A673 (cell line): ENCODE measurements at regions not wholly inside any gene's neighbourhood (a gene's known extent, or its start where the extent isn't known, plus 50 kb on each side); places are given as distances from the start of the nearest gene placed in this dataset.

Source experiments
- BruUV-seq: library from RNA; stranded (reverse); fragments of 400-500 nt; replicated peaks from 2 replicates; lab custom pipeline; 2021; lab: Mats Ljungman, UMichigan
- CTCF ChIA-PET: fragments of 300-600 bp; sonication (Branson Sonifier 250); formaldehyde crosslinking; loops from one replicate; lab custom pipeline; 2022; ENCODE audit warnings: antibody characterized with exemption; lab: Charles Lee
- POLR2A ChIA-PET: fragments of 300-600 bp; sonication (Branson Sonifier 250); formaldehyde crosslinking; loops from one replicate; lab custom pipeline; 2022; ENCODE audit warnings: antibody characterized with exemption; ENCODE audit not compliant: low non-redundant PET; lab: Charles Lee
- DNase-seq: peaks from one replicate; pipeline ENCODE4 v3.0.0-alpha.2; 2015; ENCODE audit warnings: low spot score
- H3K27ac ChIP-seq: fragments of 200-600 bp; sonication (generic); 2 replicates; pipeline ENCODE4 v1.5.1; 2016; ENCODE audit warnings: mixed run types, low read depth, mild to moderate bottlenecking, mixed read lengths, antibody characterized with exemption, low read length; ENCODE audit not compliant: poor library complexity, severe bottlenecking
- H3K27me3 ChIP-seq: fragments of 200-600 bp; sonication (generic); replicated peaks from 2 replicates; pipeline ENCODE4 v1.6.1; 2017; ENCODE audit warnings: mixed run types, low read depth, mild to moderate bottlenecking, mixed read lengths, antibody characterized with exemption, low read length; ENCODE audit not compliant: insufficient read depth, poor library complexity
- H3K36me3 ChIP-seq: fragments of 200-600 bp; sonication (generic); 2 replicates; pipeline ENCODE4 v1.6.1; 2016; ENCODE audit warnings: mixed run types, mild to moderate bottlenecking, mixed read lengths, antibody characterized with exemption, low read length; ENCODE audit not compliant: insufficient read depth, poor library complexity, severe bottlenecking
- H3K4me1 ChIP-seq: fragments of 200-600 bp; sonication (generic); 2 replicates; pipeline ENCODE4 v1.6.1; 2017; ENCODE audit warnings: mixed run types, mild to moderate bottlenecking, mixed read lengths, antibody characterized with exemption, low read length; ENCODE audit not compliant: insufficient read depth, poor library complexity, severe bottlenecking
- H3K4me3 ChIP-seq: fragments of 200-600 bp; sonication (generic); 2 replicates; pipeline ENCODE4 v1.5.1; 2016; ENCODE audit warnings: low read depth, mixed run types, mild to moderate bottlenecking, mixed read lengths, low read length; ENCODE audit not compliant: poor library complexity, severe bottlenecking
- H3K9me3 ChIP-seq: fragments of 200-600 bp; sonication (generic); 2 replicates; pipeline ENCODE4 v1.6.1; 2016; ENCODE audit warnings: mixed run types, low read depth, mild to moderate bottlenecking, mixed read lengths, antibody characterized with exemption, low read length; ENCODE audit not compliant: poor library complexity, severe bottlenecking
- CTCF ChIP-seq: fragments of 300-800, 200-600 bp; sonication (generic); conservative IDR thresholded peaks from 2 replicates; pipeline ENCODE4 v1.5.1; 2017; ENCODE audit warnings: low read depth, mild to moderate bottlenecking, antibody characterized with exemption, low read length, moderate library complexity, mixed read lengths
- EZH2 ChIP-seq: fragments of 200-600 bp; sonication (generic); IDR thresholded peaks from 2 replicates; pipeline ENCODE4 v1.6.1; 2017; ENCODE audit warnings: borderline replicate concordance, low read depth, mild to moderate bottlenecking, mixed read lengths, antibody characterized with exemption, low read length; ENCODE audit not compliant: poor library complexity, severe bottlenecking
- intact Hi-C: fragments of 100-400 bp; cut with micrococcal nuclease; formaldehyde crosslinking; loops from one replicate; pipeline ENCODE4 v1.10.0; 2022; ENCODE audit not compliant: unreplicated experiment

GRCh38 chr5:155773680-155774079, 553.3 kb upstream of the SGCD start:
- no peak overlapping the region for H3K27ac ChIP-seq
- H3K27me3 ChIP-seq, result no peaks in the 10 kb centered on the region
- TF ChIP-seq EZH2 (no peak), CTCF (no peak)
- no peaks in the 10 kb centered on the region for H3K4me1 ChIP-seq
- no peak for DNase-seq
- ChIA-PET CTCF (no interaction called here), POLR2A (no interaction called here)
- no peaks in the 10 kb centered on the region for H3K36me3 ChIP-seq
- intact Hi-C loops, result no loop called here
- no peaks in the 10 kb centered on the region for H3K9me3 ChIP-seq
- no peak overlapping the region for H3K4me3 ChIP-seq
- BruUV-seq, result no TSS peak

- no peak for DNase-seq
- Histone ChIP-seq H3K27me3 (no peaks in the 10 kb centered on the region), H3K36me3 (no peaks in the 10 kb centered on the region), H3K27ac (no peak overlapping the region), H3K9me3 (no peaks in the 10 kb centered on the region), H3K4me1 (no peaks in the 10 kb centered on the region), H3K4me3 (no peak overlapping the region)
- TF ChIP-seq EZH2 (no peak), CTCF (no peak)
- ChIA-PET CTCF (no interaction called here), POLR2A (no interaction called here)
- BruUV-seq, result no TSS peak
- intact Hi-C loops, result no loop called here
Observed at GRCh38 chr5:155780260-155780659, 546.7 kb upstream of the SGCD start.

- TF ChIP-seq EZH2 (no peak), CTCF (no peak)
- Histone ChIP-seq H3K4me1 (no peaks in the 10 kb centered on the region), H3K9me3 (no peaks in the 10 kb centered on the region), H3K27ac (no peak overlapping the region), H3K36me3 (no peaks in the 10 kb centered on the region), H3K4me3 (no peak overlapping the region), H3K27me3 (no peaks in the 10 kb centered on the region)
- no peak for DNase-seq
- ChIA-PET CTCF (no interaction called here), POLR2A (interaction anchor here (0.6 kb wide), 1 partner anchor 175 kb away, joined by 4 read pairs; no protein-coding TSS in a partner anchor)
- BruUV-seq, result no TSS peak
- intact Hi-C loops, result no loop called here
Observed at GRCh38 chr5:155783246-155783645, 543.7 kb upstream of the SGCD start.
